Activated gamma-delta T cell treated with Interleukin-2 at 50 U/mL for 16 hours (primary cell): ENCODE measurements at regions not wholly inside any gene's neighbourhood (a gene's known extent, or its start where the extent isn't known, plus 50 kb on each side); places are given as distances from the start of the nearest gene placed in this dataset.

Source experiments
- DNase-seq: peaks from one replicate; pipeline ENCODE4 v3.0.0-alpha.2; 2020

DNA sequence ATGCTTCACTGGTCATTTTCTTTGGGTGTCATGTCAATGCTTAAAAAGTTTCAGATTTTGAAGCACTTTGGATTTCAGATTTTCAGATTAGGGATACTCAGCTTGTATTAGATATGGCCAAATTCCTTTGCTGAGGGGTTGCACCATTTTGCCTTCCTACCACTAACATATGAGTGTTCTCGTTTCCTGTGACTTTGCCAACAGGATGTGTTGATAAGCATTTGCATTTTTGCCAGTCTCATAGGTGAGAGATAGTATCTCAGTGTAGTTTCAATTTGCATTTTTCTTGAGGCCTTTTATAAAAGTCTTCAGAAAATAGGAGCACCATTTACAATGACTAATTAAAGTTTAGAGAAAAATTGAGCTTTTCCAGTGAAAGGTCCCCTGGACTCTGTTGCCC, 71.6 kb upstream of the CLCN4 start:
- no peak for DNase-seq

DNA sequence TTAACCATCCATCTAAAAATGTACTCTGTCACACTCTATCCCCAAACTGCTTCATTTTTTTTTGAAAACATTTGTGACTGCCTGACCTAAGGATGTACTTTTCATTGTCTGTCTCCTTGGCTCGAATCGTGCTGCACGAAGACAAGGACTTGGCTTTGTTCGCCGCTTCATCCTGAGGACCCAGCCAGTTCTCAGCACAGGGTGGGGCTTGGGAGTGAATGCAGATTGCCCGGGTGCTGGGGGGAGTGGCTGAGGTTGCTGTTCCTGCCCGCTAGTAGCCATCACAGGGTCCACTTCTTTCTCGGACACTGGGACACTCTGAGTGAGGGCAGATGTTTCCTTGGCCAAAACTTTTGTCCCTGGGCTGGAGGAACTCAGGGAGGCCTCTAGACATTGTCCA, 70.1 kb upstream of the CLCN4 start:
- no peak for DNase-seq

DNA sequence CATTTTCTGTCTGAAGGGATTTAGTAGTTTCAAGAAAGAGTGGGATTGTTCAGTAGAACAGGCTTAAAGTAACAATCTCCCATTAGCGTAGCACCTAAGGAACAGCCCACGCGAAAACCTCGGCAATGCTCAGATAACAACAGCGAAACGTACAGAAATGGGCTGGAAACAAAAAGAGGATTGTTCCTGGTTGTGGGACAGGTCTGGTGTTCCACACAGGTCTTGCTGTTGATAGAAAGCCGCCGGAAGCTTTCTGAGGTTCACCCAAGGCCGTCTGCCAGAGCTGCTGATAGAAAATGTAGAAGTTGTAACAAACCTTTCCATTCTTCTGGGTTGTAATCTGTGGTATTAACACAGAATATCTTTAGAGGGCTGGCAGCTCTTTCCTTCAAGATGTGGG, 69.4 kb upstream of the CLCN4 start:
- no peak for DNase-seq

GRCh38 chrX:10089378-10089795, 67.4 kb upstream of the CLCN4 start:
- no peak for DNase-seq

DNA sequence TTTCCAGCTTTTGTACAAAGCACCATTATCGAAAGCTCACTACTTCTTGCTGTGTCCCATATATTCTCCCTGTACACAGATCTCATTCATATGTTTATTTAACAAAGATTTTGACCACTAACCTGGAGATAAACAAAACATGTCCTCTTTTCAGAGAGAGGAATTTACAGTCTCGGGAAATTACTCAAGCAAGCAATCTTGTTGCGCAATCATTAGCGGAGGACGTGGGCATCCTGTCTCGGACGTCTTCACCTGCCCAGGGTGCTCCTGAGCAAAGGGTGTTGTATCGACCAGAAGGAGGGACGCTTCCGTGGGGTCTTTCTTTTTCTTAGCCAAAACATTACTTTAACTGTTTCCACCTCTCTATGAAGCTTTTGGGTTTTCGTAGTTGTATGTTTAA, 66.5 kb upstream of the CLCN4 start:
- no peak for DNase-seq

DNA sequence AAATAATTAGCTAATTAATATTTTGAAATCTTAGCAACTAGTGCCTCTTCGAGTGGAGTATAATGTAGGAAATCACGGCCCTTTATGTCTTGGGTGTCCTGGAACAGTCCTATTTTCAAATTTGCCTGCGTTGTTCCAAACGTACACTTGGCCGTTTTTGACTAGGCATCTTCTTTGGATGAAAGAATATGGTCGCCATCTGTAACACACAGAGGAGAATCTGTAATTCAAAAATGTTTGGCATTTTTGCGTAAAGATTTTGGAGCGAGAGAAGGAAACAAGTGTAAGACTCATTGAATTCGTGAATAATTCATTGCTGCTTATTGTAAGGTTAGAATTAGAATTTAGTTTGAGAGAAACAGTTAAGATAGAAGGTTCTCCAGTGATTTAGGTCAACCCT, 61.5 kb upstream of the CLCN4 start:
- DNase-seq, result no peak

GRCh38 chrX:10095698-10096432, 60.9 kb upstream of the CLCN4 start:
- DNase-seq, result no peak

GRCh38 chrX:10098270-10098713, 58.5 kb upstream of the CLCN4 start:
- peak; percentile 38 for DNase-seq

GRCh38 chrX:10099411-10099810, 57.4 kb upstream of the CLCN4 start:
- DNase-seq, result no peak

DNA sequence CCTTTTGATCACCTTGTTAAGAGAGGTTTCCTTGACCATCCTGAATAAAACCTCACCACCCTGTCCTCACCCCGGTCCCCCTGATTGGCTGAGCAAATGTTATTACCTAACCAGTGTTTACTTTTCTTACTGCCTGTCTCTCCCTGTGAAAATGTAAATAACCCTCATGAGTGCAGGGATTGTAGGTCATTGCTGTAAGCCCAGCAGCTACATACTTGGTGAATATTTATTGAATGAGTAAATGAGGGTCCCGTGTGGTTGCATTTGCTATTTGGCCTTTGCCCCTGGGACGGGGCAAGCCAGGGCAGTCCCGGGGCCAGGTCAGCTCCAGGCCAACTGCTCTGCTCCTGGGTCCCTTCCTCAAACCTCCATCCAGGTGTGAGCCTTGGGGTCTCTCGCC, 55.5 kb upstream of the CLCN4 start:
- no peak for DNase-seq

DNA sequence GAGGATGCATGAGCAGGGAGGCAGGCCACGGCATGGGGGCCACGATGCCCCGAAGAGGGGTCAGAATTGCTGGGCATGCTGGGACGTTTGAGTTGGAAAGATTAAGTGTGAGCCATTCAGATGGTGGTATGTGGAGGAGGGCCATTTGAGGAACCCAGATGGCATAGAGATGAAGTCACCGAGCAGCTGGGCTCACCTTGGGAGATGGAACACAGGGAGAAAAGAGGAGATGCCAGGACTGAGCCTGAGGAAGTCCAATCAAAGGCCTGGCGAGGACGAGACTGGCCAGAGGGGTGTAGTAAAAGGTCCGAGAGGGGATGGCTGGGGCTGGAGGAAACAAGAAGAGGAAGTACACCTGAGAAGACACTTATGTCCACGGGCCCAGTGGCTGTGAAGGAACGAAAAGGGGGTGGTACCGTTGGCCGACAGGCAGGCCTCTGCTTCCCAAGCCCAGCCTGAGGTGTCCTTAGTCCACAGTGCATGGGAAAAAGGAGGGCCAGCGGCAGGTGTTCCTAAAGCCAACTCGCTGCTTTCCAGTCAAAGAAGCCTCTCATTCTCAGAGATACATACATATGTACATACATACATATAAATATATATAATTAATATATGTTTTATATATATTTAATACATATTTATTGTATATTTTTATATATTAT, 54.6 kb upstream of the CLCN4 start:
- DNase-seq, result no peak

GRCh38 chrX:10103023-10103422, 53.8 kb upstream of the CLCN4 start:
- no peak for DNase-seq

DNA sequence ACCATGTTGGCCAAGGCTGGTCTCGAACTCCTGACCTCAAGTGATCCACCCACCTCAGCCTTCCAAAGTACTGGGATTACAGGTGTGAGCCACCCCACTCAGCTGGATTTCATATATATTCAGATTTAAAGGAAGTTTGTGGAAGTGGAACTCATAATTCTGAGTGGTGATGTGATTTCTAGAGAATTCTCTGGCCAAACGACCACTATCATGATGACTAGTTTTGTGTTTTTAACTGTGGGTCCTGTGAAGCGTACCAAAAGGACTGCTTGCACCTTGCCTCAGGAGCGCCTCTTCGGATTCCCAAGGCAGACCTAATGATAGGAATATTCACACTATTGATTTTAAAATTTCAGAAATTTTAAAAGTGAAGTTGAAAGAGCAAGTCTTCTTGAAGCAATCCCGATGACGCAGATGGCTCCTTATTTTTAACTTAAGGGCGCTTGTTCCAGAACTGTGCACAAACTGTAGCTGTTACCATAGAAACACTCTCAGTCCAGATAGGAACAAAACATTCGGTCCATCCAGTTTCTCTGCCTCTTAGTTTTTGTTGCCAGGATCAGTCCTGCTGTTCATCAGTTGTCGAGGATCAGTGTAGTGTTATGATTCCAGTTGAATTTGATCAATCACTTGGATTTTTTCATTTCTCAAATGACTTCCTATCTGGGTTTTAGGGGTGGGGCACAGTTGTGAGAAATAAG, 51.7 kb upstream of the CLCN4 start:
- no peak for DNase-seq

DNA sequence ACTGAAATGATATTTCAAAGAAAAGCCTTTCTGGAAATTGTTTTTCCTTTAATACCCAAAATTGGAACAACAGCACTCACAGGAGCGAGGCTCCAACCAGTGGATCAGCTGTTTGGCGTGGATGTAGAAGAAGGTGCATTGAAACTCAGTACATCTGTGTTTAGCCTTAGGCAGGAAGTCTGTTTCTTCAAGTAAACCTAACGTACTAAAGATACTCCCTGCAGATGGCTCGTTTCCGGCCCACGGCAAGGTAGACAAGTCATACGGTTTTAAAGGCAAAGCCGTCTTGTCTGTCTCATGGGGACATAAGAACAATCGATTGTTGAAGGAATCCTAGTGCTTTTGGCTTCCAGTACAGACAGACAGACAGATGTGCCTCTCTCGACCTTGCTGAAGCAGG, 50.0 kb upstream of the CLCN4 start:
- peak; percentile 47 for DNase-seq
